Endometrial microvascular endothelial cells (primary cell): ENCODE measurements at regions not wholly inside any gene's neighbourhood (a gene's known extent, or its start where the extent isn't known, plus 50 kb on each side); places are given as distances from the start of the nearest gene placed in this dataset.

Source experiments
- in situ Hi-C: cut with HindIII; loops from 2 replicates; pipeline ENCODE4 v1.10.0; 2017; ENCODE audit warnings: low sequenced_read_pairs, low pct_unique_long_range_greater_than_20kb; ENCODE audit errors: inconsistent ontology term

DNA sequence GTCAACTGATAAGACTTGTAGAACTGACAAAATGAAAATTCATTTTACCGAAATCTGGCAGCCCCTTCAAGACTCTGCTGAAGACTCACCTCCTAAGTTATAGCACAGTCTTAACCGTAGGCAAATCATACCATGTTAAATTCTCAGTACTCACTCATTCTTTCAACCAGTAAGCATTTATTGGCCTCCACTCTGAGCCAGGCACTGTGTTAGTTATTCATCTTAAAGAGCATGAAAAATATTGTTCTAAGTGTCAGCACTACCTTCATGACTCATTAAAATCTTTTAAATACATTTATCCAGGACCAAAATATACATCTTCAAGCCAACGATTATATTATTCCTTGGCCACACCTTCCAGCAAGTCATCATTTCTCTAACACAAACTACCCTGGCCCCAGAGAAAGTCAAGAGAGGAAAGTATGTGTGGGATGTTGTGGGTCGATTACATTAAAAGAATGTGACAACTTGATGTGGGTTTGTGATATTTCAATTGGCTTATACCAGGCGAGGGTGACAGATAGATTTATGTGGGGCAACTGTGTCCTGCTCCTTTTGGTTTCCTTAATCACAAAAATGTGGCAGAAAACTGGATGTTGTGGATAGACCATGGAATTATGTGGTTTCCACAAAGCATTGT lies 55.0 kb downstream of the TMEM30B start:
- in situ Hi-C loops, result loop anchor here (25.0 kb wide), 1 partner anchor 589 kb away; the partner anchor contains the start of gene SIX1

DNA sequence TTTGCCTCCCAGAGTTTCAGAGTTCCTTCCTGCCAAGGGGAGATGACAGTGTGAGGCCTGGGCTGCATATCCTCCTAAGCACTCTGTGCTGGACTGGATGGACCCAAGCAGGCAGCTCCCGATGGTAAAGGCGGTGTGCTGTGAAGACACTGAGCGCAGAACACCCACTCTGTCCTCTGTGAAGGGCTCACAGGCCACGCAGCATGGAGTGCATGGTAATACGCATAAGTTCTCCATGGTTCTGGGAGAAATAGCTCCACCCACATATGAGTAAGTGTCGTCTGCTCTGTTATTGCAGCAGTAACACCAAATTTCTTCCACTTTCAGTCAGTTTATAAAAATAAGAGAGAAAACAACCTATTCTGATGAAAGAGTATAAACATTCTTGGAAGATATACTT lies 55.8 kb downstream of the TMEM30B start:
- in situ Hi-C loops, result loop anchor here (25.0 kb wide), 1 partner anchor 588 kb away; the partner anchor contains the start of gene SIX1

DNA sequence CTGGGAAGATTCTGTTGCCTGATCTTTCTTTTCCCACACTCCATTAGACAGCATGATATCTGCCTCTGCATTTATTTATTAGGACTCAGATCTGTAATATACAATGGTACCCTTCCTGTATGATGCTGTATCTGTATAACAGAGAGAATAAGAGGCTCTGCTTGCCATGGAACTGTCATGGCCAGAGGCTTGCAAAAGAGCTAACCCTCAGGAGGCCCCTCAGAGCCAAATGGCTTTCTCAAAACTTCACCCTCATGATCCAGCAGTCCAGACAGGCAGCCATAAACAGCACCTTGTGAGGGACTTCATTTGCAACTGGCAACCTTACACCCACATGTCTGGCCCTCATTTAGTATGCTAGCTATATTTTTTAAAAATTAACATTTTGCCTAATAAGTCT lies 57.6 kb downstream of the TMEM30B start:
- in situ Hi-C loops, result no loop called here

DNA sequence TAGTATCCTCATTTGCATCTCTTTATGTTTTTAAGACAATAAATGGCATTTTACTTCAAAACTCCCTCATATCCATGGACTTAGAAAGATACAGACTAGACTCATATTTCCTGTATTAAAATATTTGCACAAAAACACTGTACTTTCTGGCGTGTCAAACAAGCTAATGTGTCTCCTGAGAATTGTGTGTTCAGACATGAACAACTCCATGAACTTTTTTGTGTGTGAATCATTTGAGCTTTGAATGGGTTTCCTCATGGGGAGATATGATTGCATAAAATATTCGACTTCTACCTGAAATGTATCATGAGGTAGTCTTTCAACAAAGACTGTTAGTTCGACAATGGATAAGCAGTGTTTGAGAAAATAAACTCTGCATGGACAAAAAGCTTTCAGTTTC lies 58.8 kb downstream of the TMEM30B start:
- in situ Hi-C loops, result no loop called here

DNA sequence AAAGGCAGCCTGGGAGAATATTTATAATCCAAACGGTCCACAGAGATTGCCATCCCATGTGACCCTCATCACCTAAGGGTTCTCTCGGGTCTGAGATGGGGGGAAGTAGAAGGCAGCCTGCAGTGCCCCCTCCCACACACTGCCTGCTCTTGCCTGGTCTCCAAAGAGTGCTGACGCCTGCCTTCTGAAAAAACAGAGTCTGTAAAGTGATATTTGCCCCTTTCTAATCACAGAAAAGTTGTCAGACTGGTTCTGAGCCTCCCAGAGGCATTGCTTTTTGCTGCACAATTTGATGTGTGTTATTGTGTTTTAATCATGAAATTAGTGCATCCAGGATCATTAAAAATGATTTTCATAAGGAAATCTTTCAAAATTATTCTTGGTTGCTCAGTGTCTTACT lies 59.2 kb downstream of the TMEM30B start:
- in situ Hi-C loops, result no loop called here

DNA sequence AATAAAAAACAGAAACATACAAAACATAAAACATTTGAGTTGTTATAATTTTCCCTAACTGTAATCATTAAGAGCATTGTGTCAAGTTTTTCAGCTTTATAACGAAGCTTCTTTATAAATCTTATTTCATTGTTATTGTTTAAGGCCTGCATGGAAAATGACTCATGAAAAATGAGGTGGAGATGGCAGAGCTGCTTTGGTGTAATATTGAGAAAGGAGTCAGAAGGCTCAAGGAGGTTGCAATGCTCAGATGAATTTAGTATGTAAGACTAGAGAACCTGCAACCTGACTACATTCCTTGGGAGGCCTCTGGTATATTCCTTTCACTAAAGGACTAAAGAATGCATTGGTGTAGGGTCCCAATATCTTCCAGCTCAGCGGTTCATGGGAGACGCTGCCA lies 61.5 kb downstream of the TMEM30B start:
- in situ Hi-C loops, result no loop called here

DNA sequence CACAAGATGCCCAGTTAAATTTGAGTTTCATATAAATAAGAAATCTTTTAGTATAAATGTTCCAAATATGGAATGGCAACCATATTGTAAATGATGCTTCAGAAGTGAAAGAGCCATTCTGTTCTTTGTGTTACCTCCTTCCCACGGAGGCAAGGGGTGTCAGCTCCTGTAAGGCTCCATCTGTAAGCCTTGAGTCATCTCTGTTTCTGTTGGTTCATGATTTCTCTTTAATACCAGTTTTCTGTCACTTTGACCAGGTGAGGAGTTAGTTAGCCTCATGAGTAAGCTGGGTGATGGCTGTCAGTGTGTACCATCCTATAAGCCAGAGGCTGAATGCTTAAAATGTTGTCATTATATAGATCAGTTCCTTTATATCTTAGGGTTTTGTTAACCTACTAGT lies 61.9 kb downstream of the TMEM30B start:
- in situ Hi-C loops, result no loop called here

DNA sequence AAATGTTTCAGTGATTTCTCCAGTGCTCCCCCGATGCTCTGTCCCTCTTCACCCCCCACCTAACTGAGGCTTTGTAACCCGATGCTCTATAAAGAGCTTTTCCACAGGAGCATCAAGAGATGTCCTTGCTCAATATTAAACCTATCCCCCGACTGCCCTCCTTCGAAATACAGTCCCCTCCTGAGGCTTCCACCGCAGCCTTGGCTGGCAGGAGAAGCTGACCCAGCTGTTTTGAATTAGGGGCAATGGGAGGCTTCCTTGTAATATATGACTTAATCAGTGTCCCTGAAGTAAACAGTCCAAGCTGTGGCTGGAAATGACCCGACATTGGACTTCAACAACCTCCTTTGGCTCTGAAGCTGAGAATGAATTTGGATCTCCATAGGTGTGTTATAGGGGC lies 62.4 kb downstream of the TMEM30B start:
- in situ Hi-C loops, result no loop called here

DNA sequence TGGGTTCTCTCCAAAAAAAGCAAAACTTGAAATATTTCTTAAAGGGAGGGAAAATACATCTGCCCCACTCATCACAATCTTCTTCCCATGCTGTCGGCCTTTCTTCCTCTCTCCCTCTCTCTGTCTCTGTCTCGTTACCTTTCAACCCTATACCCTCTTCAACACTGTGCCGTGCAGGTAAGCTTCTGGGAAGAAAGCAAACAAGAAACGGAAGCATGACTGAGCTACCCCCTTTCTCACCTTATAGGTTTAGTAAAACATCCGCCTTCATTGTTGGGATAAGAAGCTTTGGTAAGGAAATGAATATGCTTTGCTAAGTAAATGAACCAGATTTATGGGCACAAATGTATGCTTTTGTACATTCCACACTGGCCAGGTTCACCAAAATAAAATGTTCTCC lies 63.0 kb downstream of the TMEM30B start:
- in situ Hi-C loops, result no loop called here

DNA sequence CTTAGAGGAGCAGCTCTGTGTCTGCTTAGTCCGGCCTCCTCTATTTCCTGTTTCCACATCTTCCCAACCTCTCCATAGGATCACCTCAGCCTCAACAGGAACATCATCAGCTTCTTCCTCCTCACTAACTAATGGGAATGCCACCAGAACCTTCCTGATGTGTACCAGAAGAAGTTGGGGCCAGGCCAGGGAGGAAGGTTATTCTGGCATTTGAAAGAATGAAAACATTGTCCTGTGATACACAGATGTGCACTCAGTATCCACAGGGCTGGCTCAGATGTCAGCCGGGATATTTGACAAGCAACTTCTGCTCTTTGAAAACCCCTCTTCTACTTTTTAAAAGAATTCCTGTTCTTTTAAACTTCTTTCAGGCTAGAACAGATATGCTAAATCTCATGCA lies 63.6 kb downstream of the TMEM30B start:
- in situ Hi-C loops, result no loop called here

DNA sequence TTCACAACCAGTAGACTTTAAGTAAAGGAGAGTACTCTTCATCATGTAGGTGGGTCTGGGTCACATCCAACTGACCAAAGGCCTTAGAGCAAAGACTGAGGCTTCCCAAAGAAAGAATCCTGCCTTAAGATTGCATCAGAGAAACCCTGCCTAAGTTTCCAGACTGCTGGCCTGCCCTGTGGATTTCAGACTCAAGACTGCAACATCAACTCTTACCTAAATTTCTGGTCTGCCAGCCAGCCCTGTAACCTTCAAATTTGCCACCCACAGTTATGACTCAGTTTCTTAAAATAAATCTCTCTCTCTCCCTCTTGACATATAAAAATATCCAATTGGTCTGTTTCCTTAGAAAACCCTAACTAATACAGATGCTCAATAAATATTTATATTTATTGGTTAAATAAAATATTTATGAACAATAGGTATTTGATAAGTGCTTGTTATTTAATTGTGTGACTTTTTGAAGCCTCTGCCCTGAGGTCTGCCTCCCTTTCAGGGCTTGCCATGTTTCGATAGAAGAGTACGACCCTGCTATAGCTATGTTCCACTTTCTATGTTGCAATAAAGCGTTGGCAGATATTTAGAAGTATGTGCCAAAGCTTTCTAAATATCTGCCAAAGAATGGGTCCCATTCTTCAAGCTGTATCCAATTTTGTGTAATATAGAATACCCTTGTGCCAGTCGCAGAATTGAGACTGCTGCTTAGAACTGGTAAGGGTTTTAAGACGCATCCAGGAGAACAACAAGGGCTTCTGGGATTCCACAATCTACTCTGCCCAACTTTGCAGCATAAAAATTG lies 65.7 kb downstream of the TMEM30B start:
- in situ Hi-C loops, result no loop called here

DNA sequence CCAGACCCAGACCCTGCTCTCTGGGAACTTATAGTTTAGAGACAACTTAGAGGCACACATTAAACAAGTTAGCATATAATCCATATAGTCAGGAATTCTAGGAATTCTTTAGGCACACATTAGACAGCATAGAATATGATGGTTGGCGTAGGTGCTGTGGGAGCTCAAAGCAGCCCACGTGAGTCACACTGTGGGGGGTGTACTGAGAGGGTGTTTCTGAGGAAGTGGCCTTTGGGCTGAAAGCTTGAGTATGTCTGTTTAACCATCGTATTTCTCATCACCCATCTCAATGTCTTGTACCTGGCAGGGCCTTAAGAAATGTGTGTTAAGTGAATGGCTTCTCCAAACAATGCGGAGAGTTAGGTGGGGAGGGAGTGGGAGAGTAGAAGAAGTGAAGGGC lies 67.2 kb downstream of the TMEM30B start:
- in situ Hi-C loops, result no loop called here

DNA sequence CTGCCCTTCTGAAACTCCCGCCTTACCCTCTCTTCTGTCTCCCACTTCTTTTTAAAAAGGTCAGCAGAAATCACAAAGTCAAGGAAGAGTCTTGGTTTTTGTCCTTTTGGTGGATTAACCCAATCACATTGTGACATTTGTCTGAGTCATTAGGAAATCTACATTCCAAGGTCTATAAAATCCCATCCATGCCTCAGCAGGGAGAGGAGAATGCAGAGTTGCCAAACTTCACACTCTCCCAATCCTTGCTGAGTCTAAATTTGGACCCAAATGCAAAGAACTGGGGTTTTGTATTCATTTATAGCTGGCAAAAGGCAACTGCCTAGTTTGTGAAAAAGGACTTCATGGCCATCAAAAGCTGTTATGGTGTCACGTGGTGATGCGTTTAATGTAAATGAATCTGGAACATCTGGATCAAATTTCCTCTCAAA lies 67.9 kb downstream of the TMEM30B start:
- in situ Hi-C loops, result no loop called here

DNA sequence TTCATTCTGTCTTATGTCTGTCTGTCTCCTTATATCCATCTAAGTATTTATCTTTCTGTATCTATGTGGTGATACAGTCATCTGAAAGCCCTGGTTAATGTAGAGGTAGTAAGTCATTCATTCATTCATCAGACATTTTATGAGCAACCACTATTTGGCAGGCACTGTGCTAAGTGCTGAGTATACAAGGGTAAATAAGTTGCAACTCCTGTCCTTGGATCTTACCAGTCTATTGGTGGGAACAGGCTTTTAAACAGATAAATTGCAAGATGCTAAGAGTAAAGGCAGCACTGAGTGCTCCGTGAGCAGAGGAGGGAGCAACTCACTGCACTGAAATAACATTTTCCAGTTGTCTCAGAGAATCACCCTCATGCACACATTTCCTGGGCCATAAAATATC lies 68.6 kb downstream of the TMEM30B start:
- in situ Hi-C loops, result no loop called here

DNA sequence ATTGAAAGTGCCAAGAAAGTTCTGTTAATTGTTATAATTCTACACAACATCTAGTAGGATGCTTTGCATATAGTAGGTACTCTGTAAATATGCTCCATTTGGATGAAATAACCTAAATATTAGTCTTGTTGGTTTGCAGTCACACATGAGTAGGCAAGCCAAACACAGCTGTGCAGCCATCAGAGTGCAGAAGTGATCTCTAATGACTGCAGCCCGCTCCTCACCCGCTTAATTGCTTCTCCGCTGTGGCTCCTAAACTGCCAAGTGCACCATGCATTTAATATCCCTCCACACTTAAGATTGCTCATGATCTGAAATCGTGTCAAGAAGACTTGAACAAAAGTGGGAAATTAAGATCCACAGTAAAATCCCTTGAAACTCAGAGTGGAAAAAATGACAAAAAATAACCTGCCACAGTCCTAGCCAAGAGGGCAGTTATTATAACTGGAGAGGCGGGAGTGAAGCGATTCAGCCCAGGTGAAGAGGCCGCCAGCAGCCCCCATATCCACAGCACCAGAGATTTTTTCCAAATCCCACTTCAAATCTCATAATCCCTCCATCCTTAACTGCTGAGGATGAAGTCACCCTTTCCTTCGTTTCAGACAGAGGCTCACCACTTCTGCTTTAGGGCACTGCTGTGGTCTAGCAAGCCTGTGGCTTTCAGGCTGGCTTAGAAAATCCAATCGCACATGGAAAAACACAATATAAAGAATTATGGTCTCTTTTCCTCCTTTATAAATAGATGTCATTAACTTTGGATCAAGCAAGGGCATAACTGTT lies 69.5 kb downstream of the TMEM30B start:
- in situ Hi-C loops, result no loop called here

DNA sequence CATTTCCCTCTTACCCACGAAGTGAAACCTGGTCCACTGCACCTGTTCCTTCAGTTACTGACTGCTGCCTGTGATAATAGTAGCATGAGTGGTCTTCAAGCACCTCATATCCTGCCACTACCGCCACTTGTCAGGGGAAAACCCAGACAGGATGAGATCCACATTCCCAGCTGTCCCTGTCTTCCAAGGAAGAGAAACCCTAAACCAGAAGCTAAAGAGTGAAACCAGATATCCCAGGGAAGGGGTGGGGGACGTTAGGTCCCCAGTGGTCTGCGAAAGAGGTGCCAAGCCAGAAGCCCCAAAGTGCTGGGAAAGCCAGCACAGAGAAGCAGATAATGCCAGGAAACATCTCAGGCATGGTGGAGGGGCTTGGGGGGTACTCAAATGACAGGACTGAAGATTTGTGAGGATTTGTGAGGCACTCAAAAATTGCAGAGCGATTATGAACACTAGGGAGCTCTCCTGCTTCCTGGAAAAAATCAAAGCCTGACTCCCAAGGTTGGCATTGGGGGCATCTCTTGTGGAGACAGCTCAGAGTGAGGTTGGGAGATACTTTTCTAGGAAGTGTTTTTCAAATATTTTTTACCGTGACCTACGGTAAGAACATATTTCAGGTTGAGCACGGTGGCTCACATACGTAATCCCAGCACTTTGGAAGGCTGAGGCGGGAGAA lies 77.9 kb downstream of the TMEM30B start:
- in situ Hi-C loops, result no loop called here

DNA sequence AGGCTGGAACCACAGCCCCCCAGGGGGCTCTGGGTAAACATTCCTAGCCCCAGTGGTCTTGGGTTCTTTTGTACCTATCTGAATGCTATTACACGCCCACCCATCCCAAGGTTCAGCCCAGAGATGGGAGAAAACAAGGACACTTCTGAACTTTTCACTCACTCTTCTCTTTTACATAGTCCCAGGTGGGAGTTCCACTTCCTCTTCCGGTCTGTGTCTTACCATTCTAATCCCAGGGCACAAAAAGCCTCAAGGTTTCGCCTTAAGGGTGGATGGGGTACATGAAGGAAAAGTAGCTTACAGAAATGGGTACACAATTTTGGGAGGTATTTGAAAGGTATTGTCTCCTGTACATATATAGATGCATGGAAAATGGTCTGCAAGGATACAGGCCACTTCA lies 79.0 kb downstream of the TMEM30B start:
- in situ Hi-C loops, result no loop called here

DNA sequence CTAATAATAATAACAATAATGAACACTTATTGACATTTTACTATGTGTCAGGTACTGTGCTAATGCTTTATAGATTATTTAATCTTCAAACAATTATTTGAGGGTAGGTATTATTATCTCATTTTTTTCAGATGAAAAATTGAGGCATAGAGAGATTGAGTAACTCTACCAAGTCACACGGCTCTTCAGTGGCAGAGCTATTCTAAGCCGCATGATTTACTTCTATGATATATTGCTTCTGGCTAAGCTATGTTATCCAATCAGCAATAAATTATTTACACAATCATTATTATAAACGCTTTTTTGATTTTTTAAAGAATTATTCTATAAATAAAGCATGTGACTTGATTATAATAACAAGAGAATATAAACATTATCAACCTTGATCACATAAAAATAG lies 80.0 kb downstream of the TMEM30B start:
- in situ Hi-C loops, result no loop called here

DNA sequence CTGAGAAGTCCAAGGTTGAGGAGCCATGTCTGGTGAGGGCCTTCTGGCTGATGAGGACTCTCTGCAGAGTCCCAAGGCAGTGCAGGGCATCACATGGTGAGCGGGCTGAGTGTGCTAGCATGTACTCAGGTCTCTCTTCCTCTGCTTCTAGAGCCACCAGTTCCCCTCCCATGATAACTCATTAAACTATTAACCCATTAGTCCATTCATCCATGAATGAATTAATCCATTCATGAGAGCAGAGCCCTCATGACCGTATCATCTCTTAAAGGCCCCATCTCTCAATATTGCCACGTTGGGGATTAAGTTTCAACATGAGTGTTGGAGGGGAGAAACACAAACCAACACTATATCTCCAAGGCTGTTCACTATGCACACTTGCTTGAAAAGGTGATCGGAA lies 83.7 kb downstream of the TMEM30B start:
- in situ Hi-C loops, result no loop called here
